ENCODE measurements at regions not wholly inside any gene's neighbourhood (a gene's known extent, or its start where the extent isn't known, plus 50 kb on each side); places are given as distances from the start of the nearest gene placed in this dataset.
A peak's percentile ranks its signal among the peaks of the same experiment; 100 is the strongest.

DNA sequence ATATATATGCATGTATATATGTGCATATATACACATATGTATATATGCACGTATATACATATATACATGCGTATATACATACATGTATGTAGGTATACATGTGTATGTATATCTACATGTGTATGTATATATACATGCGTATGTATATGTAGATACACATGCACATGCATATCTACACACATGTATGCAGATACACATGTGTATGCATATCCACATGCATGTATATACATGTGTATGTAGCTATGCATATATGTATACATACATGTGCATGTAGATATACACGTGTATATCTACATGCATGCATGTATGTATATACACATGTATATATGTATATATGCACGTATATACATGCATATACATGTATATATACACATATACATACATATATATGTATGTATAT is 95.8 kb upstream of the STEAP4 start:
- ATAC-seq (no peak), DNase-seq (no peak)
- Histone ChIP-seq H3K9ac (ENCODE audit: low read length) (no peak overlapping the region), H3K4me3 (ENCODE audit: low read length) (no peak overlapping the region), H3K4me2 (ENCODE audit: low read length) (no peak overlapping the region), H3K9me2 (replicated peaks; ENCODE audit: low read length) (no peaks in the 10 kb centered on the region), H4K20me1 (ENCODE audit: low read length) (no peaks in the 10 kb centered on the region), H3K4me1 (ENCODE audit: insufficient read depth, low read length) (no peaks in the 10 kb centered on the region), H3K79me2 (ENCODE audit: low read length) (no peaks in the 10 kb centered on the region), H3F3A (ENCODE audit: low read length, unreplicated experiment) (no peaks in the 10 kb centered on the region), H3K27ac (ENCODE audit: low read length) (no peak overlapping the region), H3K36me3 (ENCODE audit: low read depth, low read length) (no peaks in the 10 kb centered on the region), H2AFZ (ENCODE audit: low read length) (no peak overlapping the region), H3K27me3 (ENCODE audit: low read length) (no peaks in the 10 kb centered on the region), H3K9me3 (ENCODE audit: low read length) (no peaks in the 10 kb centered on the region)
- ChIA-PET CTCF (no interaction called here), POLR2A (ENCODE audit: unreplicated experiment) (no interaction called here)
- TF ChIP-seq EZH2 (IDR thresholded peaks at IDR 0.05; ENCODE audit: low read length, unreplicated experiment) = no peak
- no peak for TF ChIP-seq CTCF (conservative IDR thresholded peaks at IDR 0.05; ENCODE audit: low read depth, low read length)
- no peak for TF ChIP-seq EZH2phosphoT487 (IDR thresholded peaks at IDR 0.05; ENCODE audit: borderline replicate concordance, low read length)
- no TSS peak for BruUV-seq (replicated peaks)
- intact Hi-C loops (cut with micrococcal nuclease) = no loop called here

GRCh38 chr7:88401009-88401623 is 94.4 kb upstream of the STEAP4 start:
- Histone ChIP-seq H3K36me3 (ENCODE audit: low read depth, low read length) (no peaks in the 10 kb centered on the region), H3K4me3 (ENCODE audit: low read length) (no peak overlapping the region), H3F3A (ENCODE audit: low read length, unreplicated experiment) (no peaks in the 10 kb centered on the region), H3K4me2 (ENCODE audit: low read length) (no peak overlapping the region), H3K9me3 (ENCODE audit: low read length) (no peaks in the 10 kb centered on the region), H2AFZ (ENCODE audit: low read length) (no peak overlapping the region), H3K4me1 (ENCODE audit: insufficient read depth, low read length) (no peaks in the 10 kb centered on the region), H4K20me1 (ENCODE audit: low read length) (no peaks in the 10 kb centered on the region), H3K9ac (ENCODE audit: low read length) (no peak overlapping the region), H3K27ac (ENCODE audit: low read length) (no peak overlapping the region), H3K79me2 (ENCODE audit: low read length) (no peaks in the 10 kb centered on the region), H3K9me2 (replicated peaks; ENCODE audit: low read length) (no peaks in the 10 kb centered on the region), H3K27me3 (ENCODE audit: low read length) (no peaks in the 10 kb centered on the region)
- TF ChIP-seq CTCF (conservative IDR thresholded peaks at IDR 0.05; ENCODE audit: low read depth, low read length) (peak; percentile 72), EZH2phosphoT487 (IDR thresholded peaks at IDR 0.05; ENCODE audit: borderline replicate concordance, low read length) (no peak), EZH2 (IDR thresholded peaks at IDR 0.05; ENCODE audit: low read length, unreplicated experiment) (no peak)
- ChIA-PET CTCF (interaction anchor here (0.7 kb wide), 1 partner anchor 181 kb away, joined by 3 read pairs; no protein-coding TSS in a partner anchor), POLR2A (ENCODE audit: unreplicated experiment) (no interaction called here)
- intact Hi-C loops (cut with micrococcal nuclease) = no loop called here
- peak; percentile 71; the same call in 1 of the 2 replicates for ATAC-seq
- BruUV-seq (replicated peaks) = no TSS peak
- DNase-seq = peak; percentile 51

DNA sequence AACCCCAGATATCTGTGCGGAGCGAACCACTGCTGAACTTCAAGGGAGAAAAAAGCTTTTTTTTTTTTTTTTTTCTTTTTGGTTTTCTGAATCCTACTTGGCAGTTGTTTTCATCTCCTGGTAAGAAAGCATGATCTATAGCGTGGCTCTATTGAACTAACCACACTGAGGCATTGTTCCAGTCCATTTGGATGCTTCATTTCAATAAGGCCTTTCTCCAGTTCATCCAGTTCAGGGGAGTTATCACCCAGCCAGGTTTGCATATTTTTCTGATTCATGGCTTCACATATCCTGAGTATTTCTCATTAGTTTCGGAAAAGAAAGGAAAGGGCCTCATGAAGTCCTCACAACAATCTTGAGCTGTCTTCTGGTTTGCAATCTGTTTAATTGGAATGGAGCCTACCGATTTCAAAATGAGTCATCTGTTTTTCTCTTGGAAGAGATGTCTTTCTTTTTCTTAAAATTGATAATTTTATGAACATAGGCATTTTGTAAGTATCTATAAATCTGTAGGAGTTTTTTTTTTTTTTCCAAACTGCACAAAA is 93.1 kb upstream of the STEAP4 start:
- intact Hi-C loops (cut with micrococcal nuclease) = no loop called here

More for the DNA sequence above, 93.1 kb upstream of the STEAP4 start:
- TF ChIP-seq EZH2phosphoT487 (IDR thresholded peaks at IDR 0.05; ENCODE audit: borderline replicate concordance, low read length) (no peak), EZH2 (IDR thresholded peaks at IDR 0.05; ENCODE audit: low read length, unreplicated experiment) (no peak), CTCF (conservative IDR thresholded peaks at IDR 0.05; ENCODE audit: low read depth, low read length) (no peak)
- no TSS peak for BruUV-seq (replicated peaks)
- DNase-seq = no peak
- ChIA-PET POLR2A (ENCODE audit: unreplicated experiment) (interaction anchor here (0.6 kb wide), 1 partner anchor 40 kb away, joined by 3 read pairs; no protein-coding TSS in a partner anchor), CTCF (interaction anchor here (0.5 to 0.6 kb wide), 2 partner anchors 131 to 390 kb away, joined by 4 read pairs; no protein-coding TSS in a partner anchor)
- Histone ChIP-seq H3K9ac (ENCODE audit: low read length) (no peak overlapping the region), H3K4me1 (ENCODE audit: insufficient read depth, low read length) (no peaks in the 10 kb centered on the region), H4K20me1 (ENCODE audit: low read length) (no peaks in the 10 kb centered on the region), H3K9me2 (replicated peaks; ENCODE audit: low read length) (no peaks in the 10 kb centered on the region), H3F3A (ENCODE audit: low read length, unreplicated experiment) (no peaks in the 10 kb centered on the region), H3K27ac (ENCODE audit: low read length) (no peak overlapping the region), H3K36me3 (ENCODE audit: low read depth, low read length) (no peaks in the 10 kb centered on the region), H3K27me3 (ENCODE audit: low read length) (no peaks in the 10 kb centered on the region), H3K4me3 (ENCODE audit: low read length) (no peak overlapping the region), H3K4me2 (ENCODE audit: low read length) (no peak overlapping the region), H3K79me2 (ENCODE audit: low read length) (no peaks in the 10 kb centered on the region), H3K9me3 (ENCODE audit: low read length) (no peaks in the 10 kb centered on the region), H2AFZ (ENCODE audit: low read length) (no peak overlapping the region)
- no peak for ATAC-seq
